RWPE2 (cell line): ENCODE measurements at regions not wholly inside any gene's neighbourhood (a gene's known extent, or its start where the extent isn't known, plus 50 kb on each side); places are given as distances from the start of the nearest gene placed in this dataset.

ENCODE experiments used
- ATAC-seq: fragments of 200-7000 bp; cut with Tn5 transposase; 3 replicates; pipeline ENCODE4 v1.9.1; 2021; ENCODE audit warnings: low read depth
- DNase-seq: peaks from one replicate; pipeline ENCODE4 v3.0.0-alpha.2; 2020; ENCODE audit warnings: low spot score
- H3K27ac ChIP-seq: fragments of 450-650 bp; 2 replicates; pipeline ENCODE4 v1.5.1; 2017; ENCODE audit warnings: mild to moderate bottlenecking; ENCODE audit not compliant: poor library complexity, severe bottlenecking
- H3K27me3 ChIP-seq: fragments of 250-450 bp; sonication (Bioruptor Pico); 2 replicates; pipeline ENCODE4 v1.5.1; 2021; ENCODE audit warnings: mild to moderate bottlenecking, moderate library complexity; ENCODE audit not compliant: insufficient read depth, poor library complexity, severe bottlenecking
- H3K36me3 ChIP-seq: fragments of 250-450 bp; sonication (Bioruptor Pico); 2 replicates; pipeline ENCODE4 v1.5.1; 2020; ENCODE audit warnings: low read depth, mild to moderate bottlenecking, moderate library complexity
- H3K4me1 ChIP-seq: fragments of 250-450 bp; sonication (Bioruptor Pico); 2 replicates; pipeline ENCODE4 v1.5.1; 2021; ENCODE audit warnings: mild to moderate bottlenecking, moderate library complexity; ENCODE audit not compliant: insufficient read depth, poor library complexity, severe bottlenecking
- H3K4me3 ChIP-seq: fragments of 250-450 bp; sonication (Bioruptor Pico); 2 replicates; pipeline ENCODE4 v1.5.1; 2021; ENCODE audit warnings: mild to moderate bottlenecking, moderate library complexity; ENCODE audit not compliant: severe bottlenecking
- H3K9me3 ChIP-seq: fragments of 250-450 bp; sonication (Bioruptor Pico); 2 replicates; pipeline ENCODE4 v1.5.1; 2021; ENCODE audit warnings: mild to moderate bottlenecking, moderate library complexity; ENCODE audit not compliant: severe bottlenecking
- TF ChIP-seq, protein P1 (sequence below): fragments of 450-650 bp; IDR thresholded peaks from one replicate; pipeline ENCODE4 v1.5.1; 2017; ENCODE audit warnings: mild to moderate bottlenecking, moderate library complexity; ENCODE audit not compliant: poor library complexity, severe bottlenecking

- Histone ChIP-seq H3K36me3 (no peaks in the 10 kb centered on the region), H3K9me3 (no peaks in the 10 kb centered on the region), H3K27me3 (no peaks in the 10 kb centered on the region), H3K4me3 (no peak overlapping the region), H3K4me1 (no peaks in the 10 kb centered on the region), H3K27ac (no peak overlapping the region)
- TF ChIP-seq, protein P1, sequence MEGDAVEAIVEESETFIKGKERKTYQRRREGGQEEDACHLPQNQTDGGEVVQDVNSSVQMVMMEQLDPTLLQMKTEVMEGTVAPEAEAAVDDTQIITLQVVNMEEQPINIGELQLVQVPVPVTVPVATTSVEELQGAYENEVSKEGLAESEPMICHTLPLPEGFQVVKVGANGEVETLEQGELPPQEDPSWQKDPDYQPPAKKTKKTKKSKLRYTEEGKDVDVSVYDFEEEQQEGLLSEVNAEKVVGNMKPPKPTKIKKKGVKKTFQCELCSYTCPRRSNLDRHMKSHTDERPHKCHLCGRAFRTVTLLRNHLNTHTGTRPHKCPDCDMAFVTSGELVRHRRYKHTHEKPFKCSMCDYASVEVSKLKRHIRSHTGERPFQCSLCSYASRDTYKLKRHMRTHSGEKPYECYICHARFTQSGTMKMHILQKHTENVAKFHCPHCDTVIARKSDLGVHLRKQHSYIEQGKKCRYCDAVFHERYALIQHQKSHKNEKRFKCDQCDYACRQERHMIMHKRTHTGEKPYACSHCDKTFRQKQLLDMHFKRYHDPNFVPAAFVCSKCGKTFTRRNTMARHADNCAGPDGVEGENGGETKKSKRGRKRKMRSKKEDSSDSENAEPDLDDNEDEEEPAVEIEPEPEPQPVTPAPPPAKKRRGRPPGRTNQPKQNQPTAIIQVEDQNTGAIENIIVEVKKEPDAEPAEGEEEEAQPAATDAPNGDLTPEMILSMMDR = no peak
- no peak for DNase-seq
- no peak for ATAC-seq
Observed at GRCh38 chr7:142413280-142414000, 155.6 kb upstream of the PRSS58 start.

- H3K27ac ChIP-seq = no peak overlapping the region
- TF ChIP-seq, protein P1 = peak; percentile 55
- no peak for ATAC-seq
- no peak overlapping the region for H3K4me3 ChIP-seq
- no peak for DNase-seq
- no peaks in the 10 kb centered on the region for H3K36me3 ChIP-seq
- H3K27me3 ChIP-seq = no peaks in the 10 kb centered on the region
- no peaks in the 10 kb centered on the region for H3K4me1 ChIP-seq
- no peaks in the 10 kb centered on the region for H3K9me3 ChIP-seq
Observed at GRCh38 chr7:142412551-142413193, 154.8 kb upstream of the PRSS58 start.

DNA sequence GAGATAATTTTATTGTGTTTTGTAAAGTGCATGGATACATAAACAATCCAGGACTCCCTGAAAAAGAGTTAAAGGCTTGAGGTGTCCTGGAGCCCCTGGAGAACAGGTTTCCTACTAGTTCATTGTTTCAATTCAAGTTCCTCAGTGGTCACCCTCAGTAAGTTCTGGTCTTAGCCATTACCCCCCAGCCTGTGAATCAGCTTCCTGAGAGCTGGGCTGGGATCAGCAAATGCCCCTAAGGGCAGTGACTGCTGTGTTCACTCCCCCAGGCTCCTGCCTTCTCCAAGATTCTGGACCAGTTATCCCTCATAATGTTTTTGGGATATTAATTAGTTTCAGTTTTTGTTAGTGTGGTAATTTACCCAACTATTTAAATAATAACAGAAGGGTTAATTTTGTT is 151.6 kb upstream of the PRSS58 start:
- Histone ChIP-seq H3K36me3 (no peaks in the 10 kb centered on the region), H3K4me1 (no peaks in the 10 kb centered on the region), H3K4me3 (no peak overlapping the region), H3K27ac (no peak overlapping the region), H3K27me3 (no peaks in the 10 kb centered on the region), H3K9me3 (no peaks in the 10 kb centered on the region)
- DNase-seq = no peak
- no peak for ATAC-seq
- TF ChIP-seq, protein P1 = no peak

- Histone ChIP-seq H3K27me3 (no peaks in the 10 kb centered on the region), H3K36me3 (no peaks in the 10 kb centered on the region), H3K27ac (no peak overlapping the region), H3K4me1 (no peaks in the 10 kb centered on the region), H3K9me3 (no peaks in the 10 kb centered on the region), H3K4me3 (no peak overlapping the region)
- TF ChIP-seq, protein P1 = no peak
- DNase-seq = no peak
- ATAC-seq = no peak
Observed at GRCh38 chr7:142408794-142409193, 150.9 kb upstream of the PRSS58 start.
